WTC11 (cell line): ENCODE measurements at regions not wholly inside any gene's neighbourhood (a gene's known extent, or its start where the extent isn't known, plus 50 kb on each side); places are given as distances from the start of the nearest gene placed in this dataset.

Experiments used
- CTCF ChIP-seq: fragments of 200-600 bp; IDR thresholded peaks from 2 replicates; pipeline ENCODE4 v1.8.0; 2022; ENCODE audit warnings: antibody characterized with exemption
- ESRRA ChIP-seq: sonication (generic); formaldehyde crosslinking; IDR thresholded peaks from 2 replicates; pipeline ENCODE4 v1.8.1; 2022; ENCODE audit warnings: mild to moderate bottlenecking, missing genetic modification reagents, borderline replicate concordance
- ETV6 ChIP-seq: sonication (generic); formaldehyde crosslinking; IDR thresholded peaks from 2 replicates; pipeline ENCODE4 v1.8.1; 2022; ENCODE audit warnings: mild to moderate bottlenecking, missing genetic modification reagents
- FOXP4 ChIP-seq: sonication (generic); formaldehyde crosslinking; IDR thresholded peaks from 2 replicates; pipeline ENCODE4 v1.8.0; 2022; ENCODE audit warnings: mild to moderate bottlenecking, missing genetic modification reagents
- IRF1 ChIP-seq: sonication (generic); formaldehyde crosslinking; IDR thresholded peaks from 2 replicates; pipeline ENCODE4 v1.8.0; 2023; ENCODE audit warnings: missing genetic modification reagents
- JUN ChIP-seq: sonication (generic); formaldehyde crosslinking; IDR thresholded peaks from 2 replicates; pipeline ENCODE4 v1.8.0; 2023; ENCODE audit warnings: mild to moderate bottlenecking, missing genetic modification reagents
- NFE2L1 ChIP-seq: sonication (generic); formaldehyde crosslinking; IDR thresholded peaks from 2 replicates; pipeline ENCODE4 v1.8.1; 2023; ENCODE audit warnings: missing genetic modification reagents
- RELA ChIP-seq: sonication (generic); formaldehyde crosslinking; IDR thresholded peaks from 2 replicates; pipeline ENCODE4 v1.8.1; 2022; ENCODE audit warnings: missing genetic modification reagents, mild to moderate bottlenecking, borderline replicate concordance
- ZBTB43 ChIP-seq: sonication (generic); formaldehyde crosslinking; IDR thresholded peaks from 2 replicates; pipeline ENCODE4 v1.8.1; 2023; ENCODE audit warnings: mild to moderate bottlenecking, missing genetic modification reagents
- ZNF416 ChIP-seq: fragments of 250-450 bp; sonication (Bioruptor Pico); IDR thresholded peaks from 2 replicates; pipeline ENCODE4 v1.9.0; 2021; ENCODE audit warnings: mild to moderate bottlenecking, inconsistent platforms
- TF ChIP-seq, protein P1 (sequence below): sonication (generic); formaldehyde crosslinking; IDR thresholded peaks from 2 replicates; pipeline ENCODE4 v1.8.1; 2023; ENCODE audit warnings: mild to moderate bottlenecking, missing genetic modification reagents
- TF ChIP-seq, protein P2 (sequence below): sonication (generic); formaldehyde crosslinking; IDR thresholded peaks from 2 replicates; pipeline ENCODE4 v1.8.1; 2022; ENCODE audit warnings: low read depth, missing genetic modification reagents, borderline replicate concordance

DNA sequence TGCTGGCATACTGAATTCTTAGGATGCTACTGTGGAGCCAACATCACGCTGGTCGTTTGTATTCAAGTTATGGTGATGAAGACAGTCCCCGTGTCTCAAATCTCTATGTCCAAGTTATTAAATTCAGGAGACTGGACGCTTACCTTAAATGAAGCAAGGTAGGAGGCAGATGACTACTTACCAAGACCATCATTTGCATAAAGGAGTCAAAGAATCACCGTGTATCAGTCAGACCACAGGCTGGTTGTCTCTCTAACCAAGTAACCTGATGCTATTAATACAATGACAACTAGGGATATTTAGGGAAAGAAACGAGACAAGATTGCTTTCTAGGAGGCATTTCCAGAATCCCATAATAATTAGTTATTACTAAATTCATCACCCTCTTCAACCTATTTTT is 78.1 kb upstream of the FRMD6 start:
- TF ChIP-seq, protein P1, sequence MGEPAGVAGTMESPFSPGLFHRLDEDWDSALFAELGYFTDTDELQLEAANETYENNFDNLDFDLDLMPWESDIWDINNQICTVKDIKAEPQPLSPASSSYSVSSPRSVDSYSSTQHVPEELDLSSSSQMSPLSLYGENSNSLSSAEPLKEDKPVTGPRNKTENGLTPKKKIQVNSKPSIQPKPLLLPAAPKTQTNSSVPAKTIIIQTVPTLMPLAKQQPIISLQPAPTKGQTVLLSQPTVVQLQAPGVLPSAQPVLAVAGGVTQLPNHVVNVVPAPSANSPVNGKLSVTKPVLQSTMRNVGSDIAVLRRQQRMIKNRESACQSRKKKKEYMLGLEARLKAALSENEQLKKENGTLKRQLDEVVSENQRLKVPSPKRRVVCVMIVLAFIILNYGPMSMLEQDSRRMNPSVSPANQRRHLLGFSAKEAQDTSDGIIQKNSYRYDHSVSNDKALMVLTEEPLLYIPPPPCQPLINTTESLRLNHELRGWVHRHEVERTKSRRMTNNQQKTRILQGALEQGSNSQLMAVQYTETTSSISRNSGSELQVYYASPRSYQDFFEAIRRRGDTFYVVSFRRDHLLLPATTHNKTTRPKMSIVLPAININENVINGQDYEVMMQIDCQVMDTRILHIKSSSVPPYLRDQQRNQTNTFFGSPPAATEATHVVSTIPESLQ (CRISPR knock-in tag): no peak
- TF ChIP-seq ESRRA (no peak), CTCF (no peak), ZNF416 (CRISPR knock-in tag) (no peak), FOXP4 (CRISPR knock-in tag) (no peak), JUN (CRISPR knock-in tag) (no peak), ETV6 (CRISPR knock-in tag) (no peak), NFE2L1 (CRISPR knock-in tag) (no peak), RELA (CRISPR knock-in tag) (no peak), ZBTB43 (CRISPR knock-in tag) (no peak), IRF1 (CRISPR knock-in tag) (no peak)
- TF ChIP-seq, protein P2, sequence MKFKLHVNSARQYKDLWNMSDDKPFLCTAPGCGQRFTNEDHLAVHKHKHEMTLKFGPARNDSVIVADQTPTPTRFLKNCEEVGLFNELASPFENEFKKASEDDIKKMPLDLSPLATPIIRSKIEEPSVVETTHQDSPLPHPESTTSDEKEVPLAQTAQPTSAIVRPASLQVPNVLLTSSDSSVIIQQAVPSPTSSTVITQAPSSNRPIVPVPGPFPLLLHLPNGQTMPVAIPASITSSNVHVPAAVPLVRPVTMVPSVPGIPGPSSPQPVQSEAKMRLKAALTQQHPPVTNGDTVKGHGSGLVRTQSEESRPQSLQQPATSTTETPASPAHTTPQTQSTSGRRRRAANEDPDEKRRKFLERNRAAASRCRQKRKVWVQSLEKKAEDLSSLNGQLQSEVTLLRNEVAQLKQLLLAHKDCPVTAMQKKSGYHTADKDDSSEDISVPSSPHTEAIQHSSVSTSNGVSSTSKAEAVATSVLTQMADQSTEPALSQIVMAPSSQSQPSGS (CRISPR knock-in tag): no peak
